SK-N-SH (cell line): ENCODE measurements at regions not wholly inside any gene's neighbourhood (a gene's known extent, or its start where the extent isn't known, plus 50 kb on each side); places are given as distances from the start of the nearest gene placed in this dataset.

Experiments used
- CTCF ChIA-PET: fragments of 300-600, 350-600 bp; formaldehyde crosslinking; extraction: SDS; loops from one replicate; lab custom pipeline; 2021; lab: Yijun Ruan, JAX
- POLR2A ChIA-PET: fragments of 350-600 bp; sonication (Branson Sonifier 250); formaldehyde crosslinking; extraction: SDS; loops from one replicate; lab custom pipeline; 2020; ENCODE audit warnings: antibody characterized with exemption, inconsistent platforms; lab: Yijun Ruan, JAX
- DNase-seq: peaks from one replicate; pipeline ENCODE4 v3.0.0; 2012
- H2AFZ ChIP-seq: fragments of 200-600 bp; sonication (generic); 2 replicates; pipeline ENCODE4 v1.8.1; 2016; ENCODE audit warnings: antibody characterized with exemption, mild to moderate bottlenecking, low read depth
- H3F3A ChIP-seq: fragments of 200-600 bp; sonication (generic); replicated peaks from 2 replicates; pipeline ENCODE3; 2016; ENCODE audit warnings: antibody characterized with exemption, mild to moderate bottlenecking; ENCODE audit not compliant: insufficient read depth
- H3K27ac ChIP-seq, 2 experiments: fragments of 200-500 bp in 1 of 2; fragments of 200-600 bp in 1 of 2; sonication (Bioruptor generic) in 1 of 2; sonication (generic), shearing (Covaris generic) in 1 of 2; 2 replicates each; pipeline versions ENCODE4 v1.5.1 to v1.6.1; 2014 to 2016; ENCODE audit warnings: low read depth in 2 of 2, inconsistent platforms in 1 of 2, low read length in 1 of 2, mild to moderate bottlenecking in 1 of 2, mixed read lengths in 1 of 2
- H3K27me3 ChIP-seq: fragments of 200-600 bp; sonication (generic), shearing (Covaris generic); 2 replicates; pipeline ENCODE4 v1.6.1; 2016; ENCODE audit warnings: mixed run types; ENCODE audit not compliant: insufficient read depth
- H3K36me3 ChIP-seq, 2 experiments: fragments of 200-500 bp in 1 of 2; fragments of 200-600 bp in 1 of 2; sonication (Bioruptor generic) in 1 of 2; sonication (generic) in 1 of 2; replicated peaks in 1 of 2; 2 replicates each; pipeline versions ENCODE3 to v1.5.1; 2014 to 2016; ENCODE audit warnings: low read length in 1 of 2, mild to moderate bottlenecking in 1 of 2; ENCODE audit not compliant: insufficient read depth in 2 of 2, control insufficient read depth in 1 of 2
- H3K4me1 ChIP-seq, 2 experiments: fragments of 200-500 bp in 1 of 2; fragments of 200-600 bp in 1 of 2; sonication (Bioruptor generic) in 1 of 2; sonication (generic), shearing (Covaris generic) in 1 of 2; 2 replicates each; pipeline versions ENCODE4 v1.5.1 to v1.6.1; 2014 to 2016; ENCODE audit warnings: low read depth in 1 of 2, low read length in 1 of 2, mixed run types in 1 of 2; ENCODE audit not compliant: insufficient read depth in 2 of 2, control insufficient read depth in 1 of 2
- H3K4me2 ChIP-seq: fragments of 200-600 bp; sonication (generic), shearing (Covaris generic); 2 replicates; pipeline ENCODE4 v1.6.1; 2017; ENCODE audit warnings: mixed run types
- H3K4me3 ChIP-seq, 2 experiments: fragments of 200-500 bp in 1 of 2; fragments of 200-600 bp in 1 of 2; sonication (Bioruptor generic) in 1 of 2; sonication (generic), shearing (Covaris generic) in 1 of 2; 2 replicates each; pipeline versions ENCODE4 v1.5.1 to v1.8.1; 2014 to 2016; ENCODE audit warnings: low read depth in 2 of 2, inconsistent platforms in 1 of 2, low read length in 1 of 2, mild to moderate bottlenecking in 1 of 2, mixed read lengths in 1 of 2, moderate library complexity in 1 of 2
- H3K79me2 ChIP-seq: fragments of 200-600 bp; sonication (generic); 2 replicates; pipeline ENCODE4 v1.8.1; 2017; ENCODE audit warnings: mild to moderate bottlenecking; ENCODE audit not compliant: insufficient read depth
- H3K9ac ChIP-seq: fragments of 200-600 bp; sonication (generic); 2 replicates; pipeline ENCODE4 v1.6.1; 2017; ENCODE audit warnings: mixed run types
- H3K9me2 ChIP-seq: fragments of 200-600 bp; sonication (generic); 2 replicates; pipeline ENCODE4 v1.6.1; 2017; ENCODE audit warnings: mixed run types
- H3K9me3 ChIP-seq: fragments of 200-600 bp; sonication (generic); 2 replicates; pipeline ENCODE4 v1.6.1; 2017; ENCODE audit warnings: mixed run types, mild to moderate bottlenecking, moderate library complexity
- H4K20me1 ChIP-seq: fragments of 200-600 bp; sonication (generic); 2 replicates; pipeline ENCODE4 v1.6.1; 2017; ENCODE audit warnings: mild to moderate bottlenecking, mixed run types; ENCODE audit not compliant: insufficient read depth
- CTCF ChIP-seq: fragments of 200-600 bp; sonication (generic); IDR thresholded peaks from 2 replicates; pipeline ENCODE4 v1.6.1; 2017; ENCODE audit warnings: antibody characterized with exemption, mild to moderate bottlenecking, moderate library complexity
- ELF1 ChIP-seq: IDR thresholded peaks from 2 replicates; pipeline ENCODE4 v1.4.0; 2012
- EZH2phosphoT487 ChIP-seq: fragments of 200-600 bp; sonication (generic); IDR thresholded peaks from 2 replicates; pipeline ENCODE4 v1.6.1; 2017; ENCODE audit warnings: low read depth, mixed run types, mild to moderate bottlenecking, antibody characterized with exemption, moderate library complexity, borderline replicate concordance
- FOXM1 ChIP-seq: IDR thresholded peaks from 2 replicates; pipeline ENCODE4 v1.4.0; 2012; ENCODE audit warnings: low read depth, mild to moderate bottlenecking
- IRF3 ChIP-seq: fragments of 150-350 bp; IDR thresholded peaks from 2 replicates; pipeline ENCODE4 v1.6.1; 2016; ENCODE audit warnings: mild to moderate bottlenecking, low read depth, low read length
- JUND ChIP-seq: IDR thresholded peaks from 2 replicates; pipeline ENCODE4 v1.4.0; 2012
- MEF2A ChIP-seq: IDR thresholded peaks from 2 replicates; pipeline ENCODE4 v1.4.0; 2012; ENCODE audit warnings: low read depth, borderline replicate concordance
- NFIC ChIP-seq: IDR thresholded peaks from 2 replicates; pipeline ENCODE4 v1.4.0; 2012; ENCODE audit warnings: borderline replicate concordance
- NRF1 ChIP-seq: IDR thresholded peaks from 2 replicates; pipeline ENCODE4 v1.6.1; 2012; ENCODE audit warnings: low read depth, mild to moderate bottlenecking, low read length
- RAD21 ChIP-seq: IDR thresholded peaks from 2 replicates; pipeline ENCODE4 v1.6.1; 2012; ENCODE audit warnings: mild to moderate bottlenecking, low read length
- REST ChIP-seq: IDR thresholded peaks from 2 replicates; pipeline ENCODE4 v1.6.1; 2012; ENCODE audit warnings: mild to moderate bottlenecking, low read depth, low read length, moderate library complexity
- RFX5 ChIP-seq: IDR thresholded peaks from 2 replicates; pipeline ENCODE4 v1.6.1; 2012; ENCODE audit warnings: mild to moderate bottlenecking, improper control_type of control experiment, low read length
- SMC3 ChIP-seq: IDR thresholded peaks from 2 replicates; pipeline ENCODE4 v1.6.1; 2012; ENCODE audit warnings: low read depth, low read length, improper control_type of control experiment
- TEAD4 ChIP-seq: IDR thresholded peaks from 2 replicates; pipeline ENCODE4 v1.4.0; 2012; ENCODE audit warnings: mild to moderate bottlenecking, borderline replicate concordance; ENCODE audit not compliant: insufficient read depth
- USF1 ChIP-seq: IDR thresholded peaks from 2 replicates; pipeline ENCODE4 v1.4.0; 2012; ENCODE audit warnings: low read depth, borderline replicate concordance
- USF2 ChIP-seq: fragments of 150-350 bp; IDR thresholded peaks from 2 replicates; pipeline ENCODE4 v1.6.1; 2017; ENCODE audit warnings: antibody characterized with exemption, low read length, low read depth, borderline replicate concordance
- ZBTB33 ChIP-seq: IDR thresholded peaks from 2 replicates; pipeline ENCODE4 v1.4.0; 2012; ENCODE audit warnings: low read depth, borderline replicate concordance
- WGBS: methylation state at CpG from one replicate; pipeline ENCODE4 v1.1.6; 2017; ENCODE audit warnings: low lambda C conversion rate; 5-methylcytosine and 5-hydroxymethylcytosine counted together

- TF ChIP-seq ZBTB33, result no peak
- TF ChIP-seq JUND, result no peak
- no peak for TF ChIP-seq SMC3
- TF ChIP-seq FOXM1, result no peak
- TF ChIP-seq NRF1, result no peak
- TF ChIP-seq MEF2A, result no peak
Observed at GRCh38 chr16:8167436-8167835, 422.9 kb downstream of the TMEM114 start (continued).

GRCh38 chr16:8158051-8158450, 432.3 kb downstream of the TMEM114 start:
- WGBS, result 37% methylated on average over 5 of the region's 5 CpGs
- Histone ChIP-seq H4K20me1 (no peaks in the 10 kb centered on the region), H3K4me1 (no peaks in the 10 kb centered on the region), H3K36me3 (no peaks in the 10 kb centered on the region), H3K4me3 (no peak overlapping the region), H3K27ac (no peak overlapping the region), H3K79me2 (no peaks in the 10 kb centered on the region), H3F3A (no peaks in the 10 kb centered on the region), H3K4me2 (no peak overlapping the region), H3K9me2 (no peaks in the 10 kb centered on the region), H3K9me3 (no peaks in the 10 kb centered on the region), H2AFZ (no peak overlapping the region), H3K27me3 (no peaks in the 10 kb centered on the region), H3K9ac (no peak overlapping the region)
- ChIA-PET CTCF (no interaction called here), POLR2A (no interaction called here)
- DNase-seq, result no peak
- TF ChIP-seq RAD21 (no peak), RFX5 (no peak), EZH2phosphoT487 (no peak), CTCF (no peak), USF2 (no peak), REST (no peak), USF1 (no peak), NFIC (no peak), ELF1 (no peak), TEAD4 (no peak), IRF3 (no peak)
